ENCODE measurements at regions not wholly inside any gene's neighbourhood (a gene's known extent, or its start where the extent isn't known, plus 50 kb on each side); places are given as distances from the start of the nearest gene placed in this dataset.

GRCh38 chr12:92482599-92482998, 220.2 kb upstream of the PLEKHG7 start (continued):
- no peak for TF ChIP-seq ZFP37 (tag by site-specific recombination; IDR thresholded peaks at IDR 0.05)
- no peak for TF ChIP-seq KLF8 (tag by site-specific recombination; IDR thresholded peaks at IDR 0.05)
- no peak for TF ChIP-seq ZNF18 (tag by site-specific recombination; IDR thresholded peaks at IDR 0.05)
- no peak for TF ChIP-seq ZFP69B (tag by site-specific recombination; IDR thresholded peaks at IDR 0.05)
- TF ChIP-seq ZNF398 (tag by site-specific recombination; IDR thresholded peaks at IDR 0.05), result no peak
- TF ChIP-seq ZNF514 (tag by site-specific recombination; IDR thresholded peaks at IDR 0.05), result no peak

- CTCF ChIA-PET, result interaction anchor here (0.7 kb wide), 2 partner anchors 693 to 724 kb away, joined by 3 read pairs; no protein-coding TSS in a partner anchor
- TF ChIP-seq KLF1 (tag by site-specific recombination; IDR thresholded peaks at IDR 0.05), result no peak
- Histone ChIP-seq H3K36me3 (ENCODE audit: control insufficient read depth in 2 of 2, insufficient read depth in 1 of 2, low read length in 2 of 2) (no peaks in the 10 kb centered on the region), H3K27ac (ENCODE audit: extremely low read depth, low read depth, low read length) (no peak overlapping the region), H3K9me3 (ENCODE audit: control insufficient read depth, insufficient read depth, low read depth, low read length) (no peaks in the 10 kb centered on the region), H3K4me1 (ENCODE audit: control insufficient read depth, insufficient read depth, low read length) (no peaks in the 10 kb centered on the region), H3K4me3 (ENCODE audit: low read depth, low read length) (no peak overlapping the region)
- POLR2A ChIA-PET, result no interaction called here
Measured at GRCh38 chr12:92481066-92481465, 221.7 kb upstream of the PLEKHG7 start.

- no peaks in the 10 kb centered on the region for H3K36me3 ChIP-seq (ENCODE audit: control insufficient read depth in 2 of 2, insufficient read depth in 1 of 2, low read length in 2 of 2)
- no peaks in the 10 kb centered on the region for H3K9me3 ChIP-seq (ENCODE audit: control insufficient read depth, insufficient read depth, low read depth, low read length)
- CTCF ChIA-PET, result interaction anchor here (0.6 to 0.7 kb wide), 2 partner anchors 293 to 705 kb away, joined by 3 to 7 read pairs; no protein-coding TSS in a partner anchor
- no peak for TF ChIP-seq WT1 (tag by site-specific recombination; IDR thresholded peaks at IDR 0.05)
- TF ChIP-seq ZNF585B (tag by site-specific recombination; IDR thresholded peaks at IDR 0.05), result no peak
- TF ChIP-seq ZNF239 (tag by site-specific recombination; IDR thresholded peaks at IDR 0.05), result no peak
- no peak for TF ChIP-seq ZNF146 (tag by site-specific recombination; IDR thresholded peaks at IDR 0.05)
- TF ChIP-seq PBX3 (CRISPR knock-in tag; IDR thresholded peaks at IDR 0.05), result no peak
- no peak for TF ChIP-seq ZBTB6 (tag by site-specific recombination; IDR thresholded peaks at IDR 0.05)
- no peak for TF ChIP-seq ZNF248 (tag by site-specific recombination; IDR thresholded peaks at IDR 0.05)
- TF ChIP-seq ZSCAN4 (tag by site-specific recombination; IDR thresholded peaks at IDR 0.05), result no peak
- TF ChIP-seq INSM2 (tag by site-specific recombination; IDR thresholded peaks at IDR 0.05), result no peak
- TF ChIP-seq ZNF132 (tag by site-specific recombination; IDR thresholded peaks at IDR 0.05; ENCODE audit: borderline replicate concordance), result no peak
- TF ChIP-seq ZNF660 (tag by site-specific recombination; IDR thresholded peaks at IDR 0.05), result no peak
- no peak for TF ChIP-seq ZNF513 (tag by site-specific recombination; IDR thresholded peaks at IDR 0.05)
- TF ChIP-seq ZNF701 (tag by site-specific recombination; IDR thresholded peaks at IDR 0.05), result no peak
- no peak for TF ChIP-seq HOXC10 (CRISPR knock-in tag; IDR thresholded peaks at IDR 0.05)
- POLR2A ChIA-PET, result no interaction called here
- no peak overlapping the region for H3K4me3 ChIP-seq (ENCODE audit: low read depth, low read length)
- H3K4me1 ChIP-seq (ENCODE audit: control insufficient read depth, insufficient read depth, low read length), result no peaks in the 10 kb centered on the region
- no peak overlapping the region for H3K27ac ChIP-seq (ENCODE audit: extremely low read depth, low read depth, low read length)
Measured at GRCh38 chr12:92478692-92479091, 224.1 kb upstream of the PLEKHG7 start.
